GM21367 (cell line): ENCODE measurements at regions not wholly inside any gene's neighbourhood (a gene's known extent, or its start where the extent isn't known, plus 50 kb on each side); places are given as distances from the start of the nearest gene placed in this dataset.
"Not testable (repeated sequence)": the region's sequence is repeated elsewhere in the genome, so short reads cannot be mapped to it uniquely, and the experiment has no call there.

ENCODE experiments used
- ATAC-seq: cut with Tn5 transposase; IDR thresholded peaks from one replicate; pipeline ENCODE4 v1.9.1; 2021; ENCODE audit not compliant: unreplicated experiment

- ATAC-seq: no peak
These were observed 593.2 kb upstream of the CLINT1 start for GRCh38 chr5:158451993-158452672.

GRCh38 chr5:158451203-158451992 is 592.5 kb upstream of the CLINT1 start:
- no peak for ATAC-seq

GRCh38 chr5:158450751-158451171 is 591.8 kb upstream of the CLINT1 start:
- no peak for ATAC-seq

- not testable (repeated sequence) for ATAC-seq
These were observed 587.8 kb upstream of the CLINT1 start for GRCh38 chr5:158446761-158447160.

- not testable (repeated sequence) for ATAC-seq
These were observed 580.3 kb upstream of the CLINT1 start for GRCh38 chr5:158439204-158439603.

- no peak for ATAC-seq
These were observed 577.5 kb upstream of the CLINT1 start for GRCh38 chr5:158436271-158437065.

GRCh38 chr5:158435161-158435616 is 576.2 kb upstream of the CLINT1 start:
- peak; percentile 59 for ATAC-seq

- no peak for ATAC-seq
These were observed 575.8 kb upstream of the CLINT1 start for GRCh38 chr5:158434749-158435148.

GRCh38 chr5:158433634-158434033 is 574.7 kb upstream of the CLINT1 start:
- ATAC-seq: no peak

- ATAC-seq: peak; percentile 29
These were observed 572.6 kb upstream of the CLINT1 start for GRCh38 chr5:158431369-158432029.

- ATAC-seq: no peak
These were observed 571.8 kb upstream of the CLINT1 start for GRCh38 chr5:158430798-158431167.

- ATAC-seq: no peak
These were observed 571.3 kb upstream of the CLINT1 start for GRCh38 chr5:158430166-158430797.

- ATAC-seq: no peak
These were observed 570.6 kb upstream of the CLINT1 start for GRCh38 chr5:158429564-158429963.

GRCh38 chr5:158423623-158424200 is 564.8 kb upstream of the CLINT1 start:
- ATAC-seq: no peak

GRCh38 chr5:158422653-158423515 is 563.9 kb upstream of the CLINT1 start:
- no peak for ATAC-seq

GRCh38 chr5:158421319-158421718 is 562.4 kb upstream of the CLINT1 start:
- ATAC-seq: no peak

- no peak for ATAC-seq
These were observed 560.2 kb upstream of the CLINT1 start for GRCh38 chr5:158419186-158419585.

GRCh38 chr5:158414780-158415179 is 555.8 kb upstream of the CLINT1 start:
- no peak for ATAC-seq

- no peak for ATAC-seq
These were observed 555.4 kb upstream of the CLINT1 start for GRCh38 chr5:158414333-158414762.
